ENCODE measurements at regions not wholly inside any gene's neighbourhood (a gene's known extent, or its start where the extent isn't known, plus 50 kb on each side); places are given as distances from the start of the nearest gene placed in this dataset.

- TF ChIP-seq POLR2AphosphoS5 (IDR thresholded peaks at IDR 0.05) (no peak), REST (IDR thresholded peaks at IDR 0.05; ENCODE audit: borderline replicate concordance) (no peak), EZH2 (IDR thresholded peaks at IDR 0.05; ENCODE audit: borderline replicate concordance, insufficient read depth, low read length, poor library complexity, severe bottlenecking) (no peak)
These were observed 259.4 kb upstream of the ID2 start for GRCh38 chr2:8422450-8422800.

All from neural cell (in vitro differentiated cells).